H1 (cell line): ENCODE measurements at regions not wholly inside any gene's neighbourhood (a gene's known extent, or its start where the extent isn't known, plus 50 kb on each side); places are given as distances from the start of the nearest gene placed in this dataset.

Source experiments
- CBX8 ChIP-seq: fragments of 300-800, 300-1000 bp; sonication (generic); IDR thresholded peaks from 2 replicates; pipeline ENCODE4 v1.7.1; 2016; ENCODE audit warnings: low read depth, low read length, borderline replicate concordance
- POLR2A ChIP-seq, 2 experiments: IDR thresholded peaks; 1 replicate in 1 of 2; 2 replicates in 1 of 2; pipeline ENCODE4 v1.6.1; 2011; ENCODE audit warnings: low read depth in 2 of 2, low read length in 2 of 2, mild to moderate bottlenecking in 2 of 2; ENCODE audit errors: control extremely low read depth in 1 of 2

DNA sequence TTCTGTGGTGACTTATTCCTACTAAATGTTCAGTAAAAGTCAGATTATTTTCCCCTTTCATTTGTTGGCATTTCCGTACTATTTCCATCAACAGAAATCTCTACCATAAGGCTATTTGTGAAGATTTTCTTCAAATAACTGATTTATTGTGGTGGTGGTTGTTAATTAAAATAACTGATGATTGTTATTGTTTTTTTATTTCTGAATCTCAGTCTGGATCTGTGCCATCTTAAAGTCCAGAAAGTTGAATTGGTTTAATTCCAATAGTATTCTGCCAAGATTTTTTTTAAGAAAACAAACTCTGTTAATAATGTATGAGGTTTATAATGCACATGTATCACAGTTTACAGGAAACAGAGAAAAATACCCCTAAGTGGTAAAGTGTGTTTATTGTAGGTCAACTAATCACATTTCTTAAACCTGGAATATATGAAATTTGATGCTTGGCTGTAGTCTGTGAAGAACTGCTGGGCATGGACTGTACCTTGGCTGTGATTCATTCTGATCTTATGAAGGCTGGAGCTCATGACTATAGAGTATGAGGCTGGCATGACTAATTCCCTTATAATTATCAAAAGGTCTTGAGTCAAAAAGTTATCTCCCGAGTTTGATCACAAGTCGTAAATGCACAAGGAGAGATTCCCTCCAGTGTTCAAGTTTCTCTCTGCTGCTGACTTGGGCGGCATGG lies 134.2 kb upstream of the RND3 start (continued):
- no peak for TF ChIP-seq CBX8
- no peak for TF ChIP-seq POLR2A (IDR thresholded peaks at IDR 0.05; ENCODE audit: control extremely low read depth in 1 of 2, low read depth in 2 of 2, low read length in 2 of 2)
- TF ChIP-seq, all 59 proteins: peak for 0
